Activated CD8-positive, alpha-beta memory T cell treated with anti-CD3 and anti-CD28 coated beads, Interleukin-2, amount 50 U/mL, for 1 hour (primary cell): ENCODE measurements at regions not wholly inside any gene's neighbourhood (a gene's known extent, or its start where the extent isn't known, plus 50 kb on each side); places are given as distances from the start of the nearest gene placed in this dataset.
"Not testable (repeated sequence)": the region's sequence is repeated elsewhere in the genome, so short reads cannot be mapped to it uniquely, and the experiment has no call there.

Experiments
- DNase-seq: peaks from one replicate; pipeline ENCODE4 v3.0.0-alpha.2; 2020; ENCODE audit errors: extremely low read depth

- no peak for DNase-seq
These were observed 586.7 kb downstream of the HINT1 start for GRCh38 chr5:130578354-130578753.

- no peak for DNase-seq
These were observed 594.0 kb downstream of the HINT1 start for GRCh38 chr5:130571076-130571475.

DNA sequence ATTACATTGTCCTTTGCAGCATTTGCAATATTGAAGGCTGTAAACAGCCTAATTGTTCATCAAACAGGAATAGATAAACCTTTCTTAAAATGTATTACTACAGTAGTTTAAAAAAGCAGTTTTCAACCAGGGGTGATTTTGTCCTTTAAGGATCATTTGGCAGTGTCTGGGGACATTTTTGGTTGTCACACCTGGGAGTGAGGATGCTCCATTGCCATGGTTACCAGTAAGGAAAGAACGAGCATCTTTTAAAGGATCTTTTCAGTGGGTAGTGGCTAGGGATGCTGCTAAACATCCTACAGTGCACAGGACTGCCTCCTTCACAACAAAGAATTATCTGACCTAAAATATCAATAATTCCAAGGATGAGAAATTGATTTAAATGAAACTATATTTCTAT, 596.3 kb downstream of the HINT1 start:
- DNase-seq = no peak

- no peak for DNase-seq
These were observed 609.6 kb downstream of the HINT1 start for GRCh38 chr5:130555429-130555828.

DNA sequence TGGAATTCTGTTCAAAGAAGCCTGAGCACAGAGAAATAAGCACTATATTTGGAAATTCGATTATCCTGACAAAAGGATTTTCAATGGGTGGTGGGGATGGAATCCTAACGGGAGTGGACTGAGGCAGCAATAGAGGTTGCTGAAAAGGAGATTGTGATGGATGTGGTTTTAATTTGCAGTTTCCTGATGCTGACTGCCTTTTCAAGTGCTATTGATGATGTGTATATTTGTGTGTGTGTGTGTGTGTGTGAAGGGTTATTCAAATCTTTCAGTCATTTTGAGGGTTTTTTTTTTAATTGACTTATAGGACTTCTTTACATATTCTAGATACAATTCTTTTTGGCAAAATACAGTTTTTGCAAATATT, 614.5 kb downstream of the HINT1 start:
- no peak for DNase-seq

DNA sequence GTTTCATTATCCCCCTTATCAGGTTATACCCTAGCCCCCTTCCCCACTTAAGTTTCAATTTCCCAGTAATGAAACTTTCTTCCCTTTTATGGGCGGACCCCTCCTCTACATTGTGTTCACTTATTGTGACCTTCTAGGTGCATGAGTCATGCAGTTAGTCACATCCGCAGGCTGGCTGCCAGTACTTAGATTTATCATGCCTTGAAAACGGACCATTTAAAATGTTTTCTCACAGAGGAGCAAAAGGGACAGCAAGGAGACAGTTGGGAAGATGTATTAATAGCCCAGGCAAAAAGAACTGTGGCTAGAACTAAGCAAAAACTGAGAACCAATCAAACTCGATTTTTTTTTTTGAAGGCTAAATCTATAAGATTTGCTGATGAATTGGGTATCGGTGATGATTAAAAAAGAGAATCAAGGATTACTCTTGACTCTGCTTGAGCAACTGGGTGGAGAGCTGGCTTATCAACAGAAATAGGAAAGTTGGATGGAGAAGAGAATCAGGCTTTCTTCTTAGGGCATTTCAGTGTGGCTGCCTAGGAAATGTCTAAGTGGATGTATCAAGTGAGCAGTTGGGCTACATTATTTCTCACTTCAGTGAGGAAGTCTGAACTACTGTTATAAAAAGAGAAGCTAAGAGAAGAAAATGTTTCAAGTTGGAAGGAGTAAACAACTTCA, 615.0 kb downstream of the HINT1 start:
- no peak for DNase-seq

DNA sequence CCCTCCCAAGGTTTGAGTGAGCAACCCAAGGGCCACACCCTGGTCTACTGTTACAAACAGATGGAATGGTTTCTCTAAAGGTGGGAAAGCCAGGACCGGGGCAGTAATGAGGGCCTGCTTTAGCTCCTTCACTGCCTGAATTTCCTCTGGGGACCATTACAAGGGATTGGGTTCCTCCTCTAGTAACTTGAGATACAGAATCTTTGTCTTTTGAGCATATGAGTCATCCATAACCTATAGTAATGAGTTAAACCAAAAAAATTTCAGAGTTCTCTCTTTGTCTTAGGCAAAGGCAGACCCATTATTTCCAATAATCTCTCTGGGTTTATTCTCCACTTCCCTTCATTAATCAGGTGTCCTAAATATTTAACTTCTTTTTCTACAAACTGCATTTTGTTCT, 618.8 kb downstream of the HINT1 start:
- no peak for DNase-seq

- no peak for DNase-seq
These were observed 619.8 kb downstream of the HINT1 start for GRCh38 chr5:130545291-130545690.

DNA sequence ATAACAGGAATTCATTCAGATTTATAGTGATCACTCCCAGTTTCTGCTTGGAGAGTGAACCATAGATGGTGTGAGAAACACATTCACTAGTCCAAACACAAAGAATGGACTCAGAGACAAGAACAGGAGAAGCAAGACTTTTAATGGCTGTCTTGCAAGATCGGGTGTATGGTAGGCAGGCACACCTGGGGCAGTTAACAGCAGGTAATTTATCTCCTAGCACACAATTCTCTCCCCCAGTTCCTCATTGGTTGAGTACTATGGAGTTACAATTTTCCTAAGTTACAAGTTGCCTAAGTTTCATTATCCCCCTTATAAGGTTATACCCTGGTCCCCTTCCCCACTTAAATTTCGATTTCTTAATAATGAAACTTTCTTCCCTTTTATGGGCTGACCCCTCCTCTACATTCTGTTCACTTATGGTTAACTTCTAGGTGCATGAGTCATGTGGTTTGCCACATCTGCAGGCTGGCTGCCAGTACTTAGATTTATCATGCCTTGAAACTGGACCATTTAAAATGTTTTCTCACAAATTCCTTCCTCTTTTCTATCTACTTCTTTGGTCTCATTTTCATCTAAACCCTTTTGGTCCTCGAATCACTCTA, 623.3 kb downstream of the HINT1 start:
- DNase-seq = no peak

DNA sequence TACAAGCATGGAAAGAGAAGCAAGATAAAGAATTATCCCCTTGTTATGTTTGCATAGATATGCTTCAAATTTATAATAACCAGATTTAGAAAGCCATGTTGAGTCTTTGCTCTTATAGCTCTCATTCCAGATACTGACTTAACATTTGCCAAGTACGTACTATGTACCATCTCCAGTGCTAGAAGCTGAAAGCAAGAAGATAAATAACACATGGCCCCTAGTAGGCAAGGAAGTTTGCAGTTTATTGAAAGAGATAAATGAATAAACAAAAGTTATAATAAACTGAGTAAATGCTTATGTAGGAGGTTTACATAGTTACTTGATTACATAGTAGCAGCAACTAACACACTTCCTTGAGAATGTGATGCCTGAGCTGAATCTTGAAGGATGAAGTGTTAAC, 628.4 kb downstream of the HINT1 start:
- no peak for DNase-seq

- DNase-seq = no peak
These were observed 628.5 kb downstream of the CHSY3 start for GRCh38 chr5:130532786-130533185.

GRCh38 chr5:130529511-130530485, 625.5 kb downstream of the CHSY3 start:
- DNase-seq = no peak

DNA sequence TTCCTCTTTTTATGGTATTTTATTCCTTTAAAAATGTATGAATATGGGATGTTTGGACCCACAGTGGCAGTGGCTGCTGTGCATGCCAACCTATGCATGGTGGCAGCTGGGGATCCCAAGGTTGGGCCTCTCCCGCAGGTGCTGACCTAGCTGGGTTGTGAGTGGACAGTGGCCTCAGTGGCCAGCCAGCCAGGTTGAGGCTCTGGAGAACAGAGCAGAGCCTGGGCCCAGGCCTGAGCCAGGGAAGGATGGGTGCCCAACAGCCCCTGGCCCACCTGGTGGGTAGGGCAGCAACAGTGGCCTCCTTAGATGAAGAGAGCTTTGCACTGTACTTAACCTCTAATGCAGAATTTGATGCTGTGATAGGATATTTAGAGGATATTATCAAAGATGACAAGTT, 624.8 kb downstream of the CHSY3 start:
- DNase-seq = no peak

- DNase-seq = no peak
These were observed 624.2 kb downstream of the CHSY3 start for GRCh38 chr5:130528474-130528873.

GRCh38 chr5:130526708-130527107, 622.4 kb downstream of the CHSY3 start:
- no peak for DNase-seq

DNA sequence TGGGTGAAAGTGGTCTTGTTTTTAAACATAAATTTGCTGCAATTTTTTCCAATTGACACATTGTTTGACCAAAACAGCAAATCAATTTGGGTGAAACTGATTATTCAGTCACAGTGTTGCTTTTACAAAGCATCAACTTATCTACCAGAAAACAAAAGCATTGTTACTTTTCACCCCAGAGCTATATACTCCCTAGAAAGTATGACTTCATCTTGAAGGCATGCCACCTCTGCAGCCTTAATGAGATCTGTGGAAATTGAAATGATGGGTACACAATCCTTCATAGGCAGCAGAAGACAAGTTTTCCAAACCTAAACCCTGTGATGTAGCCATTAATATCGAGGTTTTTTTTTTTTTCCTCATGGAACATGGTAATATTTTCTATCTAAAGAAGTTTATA, 615.9 kb downstream of the CHSY3 start:
- DNase-seq = no peak

- no peak for DNase-seq
These were observed 610.9 kb downstream of the CHSY3 start for GRCh38 chr5:130514984-130515690.

DNA sequence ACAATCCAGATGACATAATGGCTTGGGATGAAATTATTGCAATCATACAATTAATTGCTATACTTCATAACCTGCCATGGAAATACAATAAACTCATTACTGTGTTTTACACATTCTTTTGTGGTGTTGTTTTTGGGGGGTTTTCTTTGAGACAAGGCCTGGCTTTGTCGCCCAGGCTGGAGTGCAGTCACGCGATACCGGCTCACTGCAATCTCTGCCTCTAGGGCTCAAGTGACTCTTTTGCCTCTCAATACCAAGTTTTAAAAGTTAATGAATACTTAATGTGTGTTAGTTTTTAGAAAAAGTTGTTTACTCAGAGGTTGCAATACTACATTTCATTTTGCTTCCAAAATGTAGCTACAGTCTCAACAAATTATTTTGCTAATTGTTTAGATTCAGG, 598.4 kb downstream of the CHSY3 start:
- no peak for DNase-seq

GRCh38 chr5:130501151-130501865, 597.0 kb downstream of the CHSY3 start:
- no peak for DNase-seq

DNA sequence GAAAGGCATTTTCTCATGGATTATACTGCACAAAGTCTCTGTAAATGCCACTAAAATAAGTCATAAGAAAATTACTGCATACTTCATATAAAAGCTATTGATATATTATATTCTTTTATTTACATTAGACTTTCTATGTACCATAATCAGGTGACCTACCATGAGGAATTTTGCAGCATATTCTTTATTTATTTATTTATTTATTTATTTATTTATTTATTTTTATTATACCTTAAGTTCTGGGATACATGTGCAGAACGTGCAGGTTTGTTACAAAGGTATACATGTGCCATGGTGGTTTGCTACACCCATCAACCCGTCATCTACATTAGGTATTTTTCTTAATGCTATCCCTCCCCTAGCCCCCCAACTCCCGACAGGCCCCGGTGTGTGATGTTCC, 596.2 kb downstream of the CHSY3 start:
- not testable (repeated sequence) for DNase-seq

DNA sequence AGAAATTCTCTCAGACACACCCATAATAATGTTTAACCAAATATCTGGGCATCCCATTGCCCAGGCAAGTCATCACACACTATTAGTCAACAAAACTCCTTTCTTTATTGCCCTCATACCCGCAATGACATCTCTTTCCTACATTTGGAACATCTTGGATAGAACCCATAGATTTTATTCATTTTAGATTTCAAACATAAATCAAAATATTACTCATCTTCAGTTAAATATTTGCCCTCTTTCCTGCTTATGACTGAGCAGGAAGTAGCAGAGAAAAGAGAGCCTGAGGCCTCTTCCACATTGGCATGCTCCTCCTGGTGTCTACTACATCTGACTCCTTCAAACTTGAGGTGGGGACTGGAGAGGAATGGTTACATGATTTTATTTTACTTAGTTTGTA, 592.0 kb downstream of the CHSY3 start:
- no peak for DNase-seq
